ENCODE measurements at regions not wholly inside any gene's neighbourhood (a gene's known extent, or its start where the extent isn't known, plus 50 kb on each side); places are given as distances from the start of the nearest gene placed in this dataset.

DNA sequence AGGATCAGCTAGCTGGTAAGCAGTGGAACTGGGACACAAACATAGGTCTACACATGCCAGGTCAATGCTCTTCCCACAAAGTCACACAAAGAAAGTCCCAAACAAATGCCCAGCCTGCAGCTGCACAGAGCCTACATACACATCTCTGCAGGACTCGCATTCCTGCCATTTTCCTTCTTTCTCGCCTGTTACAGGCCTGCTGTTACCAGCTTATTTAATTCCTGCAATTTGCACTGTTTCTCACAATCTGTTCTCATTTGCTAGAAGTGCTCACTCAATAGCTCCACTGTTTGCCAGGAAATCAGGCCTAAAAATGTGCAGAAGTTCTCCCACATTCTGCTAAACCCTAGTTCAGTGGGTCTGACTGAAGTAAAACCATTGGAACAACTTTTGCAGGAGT is 362.6 kb upstream of the C1orf87 start:
- Histone ChIP-seq H3K4me1 (ENCODE audit: control insufficient read depth in 1 of 2, insufficient read depth in 2 of 2, low read length in 2 of 2) (no peaks in the 10 kb centered on the region), H3K27me3 (ENCODE audit: control insufficient read depth in 1 of 2, insufficient read depth in 2 of 2, low read length in 1 of 2) (peaks cover 0 to 2% of the 10 kb centered on the region in 2 donors), H3K4me3 (ENCODE audit: low read length in 2 of 2) (no peak overlapping the region), H3K27ac (ENCODE audit: low read depth in 1 of 2, low read length in 2 of 2) (no peak overlapping the region), H3K36me3 (ENCODE audit: control insufficient read depth in 1 of 2, insufficient read depth in 2 of 2, low read length in 1 of 2) (no peaks in the 10 kb centered on the region), H3K9me3 (ENCODE audit: control insufficient read depth, low read length) (no peaks in the 10 kb centered on the region)
- ATAC-seq (ENCODE audit: low FRiP score) (no peak), DNase-seq (no peak)
- 86% methylated on average over 2 of the region's 2 CpGs for WGBS, 2 donors
- intact Hi-C loops (cut with DNase I) = no loop called here

DNA sequence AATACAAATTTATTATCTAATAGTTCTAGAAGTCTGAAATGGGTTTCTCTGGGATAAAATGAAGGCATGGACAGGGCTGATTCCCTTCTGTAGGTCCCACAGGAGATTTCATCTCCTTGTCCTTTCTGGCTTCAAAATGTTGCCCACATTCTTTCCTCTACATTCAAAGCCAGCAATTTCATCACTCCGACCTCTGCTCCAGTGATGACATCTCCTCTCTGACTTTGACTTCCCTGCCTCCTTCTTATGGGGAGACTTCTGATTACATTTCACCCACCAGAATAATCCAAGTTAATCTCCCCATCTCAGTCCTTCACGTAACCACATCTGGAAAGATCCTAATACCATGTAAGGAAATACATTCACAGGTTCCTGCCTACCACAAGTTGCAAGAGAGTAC is 358.0 kb upstream of the C1orf87 start:
- no peak overlapping the region for H3K4me3 ChIP-seq (ENCODE audit: low read length in 2 of 2)
- WGBS, 2 donors = 94% methylated on average over 2 of the region's 2 CpGs
- intact Hi-C loops (cut with DNase I) = no loop called here
- no peaks in the 10 kb centered on the region for H3K36me3 ChIP-seq (ENCODE audit: control insufficient read depth in 1 of 2, insufficient read depth in 2 of 2, low read length in 1 of 2)
- DNase-seq (no peak), ATAC-seq (ENCODE audit: low FRiP score) (no peak)
- H3K27me3 ChIP-seq (ENCODE audit: control insufficient read depth in 1 of 2, insufficient read depth in 2 of 2, low read length in 1 of 2) = peaks cover 0 to 2% of the 10 kb centered on the region in 2 donors
- no peak overlapping the region for H3K27ac ChIP-seq (ENCODE audit: low read depth in 1 of 2, low read length in 2 of 2)
- no peaks in the 10 kb centered on the region for H3K9me3 ChIP-seq (ENCODE audit: control insufficient read depth, low read length)
- peaks cover 0 to 2% of the 10 kb centered on the region in 2 donors for H3K4me1 ChIP-seq (ENCODE audit: control insufficient read depth in 1 of 2, insufficient read depth in 2 of 2, low read length in 2 of 2)

DNA sequence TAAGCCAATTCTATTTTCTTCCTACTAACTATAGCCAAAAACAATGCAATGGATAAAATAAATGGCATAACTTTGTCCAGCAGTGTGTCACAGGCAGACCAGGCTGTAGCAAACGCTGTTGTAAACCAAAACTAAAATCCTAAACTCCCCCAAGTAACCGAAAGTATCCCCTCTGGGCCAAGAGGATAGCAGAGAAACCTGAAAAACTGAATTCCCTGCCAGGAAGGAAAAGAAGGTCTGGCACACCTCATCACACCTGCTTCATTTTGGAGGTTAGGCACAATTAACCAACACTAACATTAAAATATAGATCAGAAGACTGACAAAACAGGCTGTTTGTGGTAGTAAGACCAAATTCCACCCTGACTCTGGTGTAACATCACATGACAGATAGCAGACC is 356.8 kb upstream of the C1orf87 start:
- Histone ChIP-seq H3K4me1 (ENCODE audit: control insufficient read depth in 1 of 2, insufficient read depth in 2 of 2, low read length in 2 of 2) (peaks cover 0 to 2% of the 10 kb centered on the region in 2 donors), H3K9me3 (ENCODE audit: control insufficient read depth, low read length) (no peaks in the 10 kb centered on the region), H3K36me3 (ENCODE audit: control insufficient read depth in 1 of 2, insufficient read depth in 2 of 2, low read length in 1 of 2) (no peaks in the 10 kb centered on the region), H3K27ac (ENCODE audit: low read depth in 1 of 2, low read length in 2 of 2) (no peak overlapping the region), H3K4me3 (ENCODE audit: low read length in 2 of 2) (no peak overlapping the region), H3K27me3 (ENCODE audit: control insufficient read depth in 1 of 2, insufficient read depth in 2 of 2, low read length in 1 of 2) (peaks cover 0 to 2% of the 10 kb centered on the region in 2 donors)
- DNase-seq (no peak), ATAC-seq (ENCODE audit: low FRiP score) (no peak)
- intact Hi-C loops (cut with DNase I) = no loop called here
- WGBS, 2 donors = 18 to 26% methylated on average over 2 of the region's 2 CpGs

DNA sequence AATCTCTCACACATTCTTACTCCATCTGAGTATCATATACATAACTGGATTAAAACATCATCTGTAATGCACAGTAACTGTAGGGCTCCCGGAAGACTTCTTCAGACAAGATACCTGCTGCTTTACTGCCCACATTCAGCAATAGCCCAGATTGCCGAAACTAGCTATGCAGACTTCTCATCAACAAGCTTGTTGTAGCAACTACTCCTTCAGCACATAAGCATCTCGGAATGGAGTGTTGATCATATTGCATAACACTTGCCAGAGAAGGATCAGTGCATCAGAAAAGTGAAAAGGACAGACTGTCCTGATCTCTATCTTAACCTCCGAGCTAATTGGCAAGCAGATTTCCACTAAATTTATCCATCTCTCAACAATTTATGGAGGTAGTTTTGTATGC is 354.6 kb upstream of the C1orf87 start:
- intact Hi-C loops (cut with DNase I) = no loop called here
- 62 to 85% methylated on average over 4 of the region's 4 CpGs for WGBS, 2 donors
- Histone ChIP-seq H3K9me3 (ENCODE audit: control insufficient read depth, low read length) (no peaks in the 10 kb centered on the region), H3K27ac (ENCODE audit: low read depth in 1 of 2, low read length in 2 of 2) (no peak overlapping the region), H3K4me1 (ENCODE audit: control insufficient read depth in 1 of 2, insufficient read depth in 2 of 2, low read length in 2 of 2) (peaks cover 0 to 2% of the 10 kb centered on the region in 2 donors), H3K27me3 (ENCODE audit: control insufficient read depth in 1 of 2, insufficient read depth in 2 of 2, low read length in 1 of 2) (peaks cover 0 to 2% of the 10 kb centered on the region in 2 donors), H3K4me3 (ENCODE audit: low read length in 2 of 2) (no peak overlapping the region), H3K36me3 (ENCODE audit: control insufficient read depth in 1 of 2, insufficient read depth in 2 of 2, low read length in 1 of 2) (no peaks in the 10 kb centered on the region)
- no peak for DNase-seq
- ATAC-seq (ENCODE audit: low FRiP score) = no peak

DNA sequence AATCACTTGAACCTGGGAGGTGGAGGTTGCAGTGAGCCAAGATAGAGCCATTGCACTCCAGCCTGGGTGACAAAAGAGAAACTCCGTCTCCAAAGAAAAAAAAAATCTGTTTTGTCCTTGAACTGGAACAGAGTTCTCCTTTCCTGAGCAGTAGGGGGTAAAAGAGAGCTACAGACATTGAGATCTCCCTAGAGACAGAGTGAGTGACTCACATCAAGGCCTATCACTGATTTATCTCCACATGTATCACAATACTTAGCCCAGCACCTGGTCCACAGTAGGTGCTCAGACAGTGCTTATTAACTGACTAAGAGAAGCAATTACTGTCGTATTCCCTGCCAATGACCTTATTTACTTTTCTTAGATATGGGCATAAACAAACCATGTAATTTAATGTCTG is 354.1 kb upstream of the C1orf87 start:
- ATAC-seq (ENCODE audit: low FRiP score) = no peak
- DNase-seq = no peak
- no peak overlapping the region for H3K4me3 ChIP-seq (ENCODE audit: low read length in 2 of 2)
- no peak overlapping the region for H3K27ac ChIP-seq (ENCODE audit: low read depth in 1 of 2, low read length in 2 of 2)
- H3K27me3 ChIP-seq (ENCODE audit: control insufficient read depth in 1 of 2, insufficient read depth in 2 of 2, low read length in 1 of 2) = peaks cover 0 to 2% of the 10 kb centered on the region in 2 donors
- peaks cover 0 to 2% of the 10 kb centered on the region in 2 donors for H3K4me1 ChIP-seq (ENCODE audit: control insufficient read depth in 1 of 2, insufficient read depth in 2 of 2, low read length in 2 of 2)
- 90 to 93% methylated on average over 2 of the region's 2 CpGs for WGBS, 2 donors
- no peaks in the 10 kb centered on the region for H3K36me3 ChIP-seq (ENCODE audit: control insufficient read depth in 1 of 2, insufficient read depth in 2 of 2, low read length in 1 of 2)
- H3K9me3 ChIP-seq (ENCODE audit: control insufficient read depth, low read length) = no peaks in the 10 kb centered on the region
- intact Hi-C loops (cut with DNase I) = no loop called here

DNA sequence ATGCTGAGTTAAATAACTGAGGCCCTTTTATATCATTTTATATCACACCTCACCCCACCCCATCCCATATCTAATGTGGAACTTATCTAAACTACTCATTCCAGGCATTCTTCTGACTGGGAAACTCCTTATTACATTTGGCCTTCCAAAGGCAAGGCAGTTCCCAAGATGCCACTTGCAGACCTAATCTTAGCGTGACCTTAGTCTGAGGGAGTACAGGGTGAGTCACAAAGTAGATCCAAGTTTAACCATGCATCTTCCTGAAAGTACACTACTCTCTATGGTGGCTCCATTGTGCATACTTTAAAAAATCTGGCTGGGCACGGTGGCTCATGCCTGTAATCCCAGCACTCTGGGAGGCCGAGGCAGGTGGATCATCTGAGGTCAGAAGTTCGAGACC is 353.6 kb upstream of the C1orf87 start:
- Histone ChIP-seq H3K4me1 (ENCODE audit: control insufficient read depth in 1 of 2, insufficient read depth in 2 of 2, low read length in 2 of 2) (peaks cover 0 to 2% of the 10 kb centered on the region in 2 donors), H3K36me3 (ENCODE audit: control insufficient read depth in 1 of 2, insufficient read depth in 2 of 2, low read length in 1 of 2) (no peaks in the 10 kb centered on the region), H3K27me3 (ENCODE audit: control insufficient read depth in 1 of 2, insufficient read depth in 2 of 2, low read length in 1 of 2) (no peaks in the 10 kb centered on the region), H3K4me3 (ENCODE audit: low read length in 2 of 2) (no peak overlapping the region), H3K27ac (ENCODE audit: low read depth in 1 of 2, low read length in 2 of 2) (no peak overlapping the region), H3K9me3 (ENCODE audit: control insufficient read depth, low read length) (no peaks in the 10 kb centered on the region)
- DNase-seq (no peak), ATAC-seq (ENCODE audit: low FRiP score) (no peak)
- 56 to 61% methylated on average over 4 of the region's 4 CpGs for WGBS, 2 donors
- intact Hi-C loops (cut with DNase I) = no loop called here

DNA sequence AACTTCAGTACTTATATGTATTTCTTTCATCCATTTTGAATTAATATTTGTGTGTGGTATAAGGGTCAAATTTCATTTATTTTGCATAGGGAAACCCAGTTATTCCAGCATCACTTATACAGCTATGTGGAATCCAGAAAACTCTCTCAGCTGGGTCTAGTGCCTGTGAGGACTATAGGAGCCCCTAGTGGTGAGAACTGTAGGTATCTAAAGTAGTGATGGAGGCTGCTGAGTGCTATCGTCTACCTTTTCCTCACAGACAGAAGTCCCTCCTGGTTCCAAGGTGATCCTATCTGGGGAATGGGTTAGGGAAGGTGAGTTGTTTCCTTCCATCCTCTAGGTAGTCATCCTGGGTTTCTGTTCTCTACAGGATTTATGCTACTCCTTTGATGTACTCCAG is 352.0 kb upstream of the C1orf87 start:
- no peaks in the 10 kb centered on the region for H3K27me3 ChIP-seq (ENCODE audit: control insufficient read depth in 1 of 2, insufficient read depth in 2 of 2, low read length in 1 of 2)
- peaks cover 2% of the 10 kb centered on the region for H3K9me3 ChIP-seq (ENCODE audit: control insufficient read depth, low read length)
- no peak overlapping the region for H3K27ac ChIP-seq (ENCODE audit: low read depth in 1 of 2, low read length in 2 of 2)
- 78 to 96% methylated on average over 1 of the region's 1 CpG for WGBS, 2 donors
- peaks cover 0 to 2% of the 10 kb centered on the region in 2 donors for H3K4me1 ChIP-seq (ENCODE audit: control insufficient read depth in 1 of 2, insufficient read depth in 2 of 2, low read length in 2 of 2)
- intact Hi-C loops (cut with DNase I) = no loop called here
- H3K36me3 ChIP-seq (ENCODE audit: control insufficient read depth in 1 of 2, insufficient read depth in 2 of 2, low read length in 1 of 2) = no peaks in the 10 kb centered on the region
- no peak overlapping the region for H3K4me3 ChIP-seq (ENCODE audit: low read length in 2 of 2)
- no peak for ATAC-seq (ENCODE audit: low FRiP score)
- no peak for DNase-seq

DNA sequence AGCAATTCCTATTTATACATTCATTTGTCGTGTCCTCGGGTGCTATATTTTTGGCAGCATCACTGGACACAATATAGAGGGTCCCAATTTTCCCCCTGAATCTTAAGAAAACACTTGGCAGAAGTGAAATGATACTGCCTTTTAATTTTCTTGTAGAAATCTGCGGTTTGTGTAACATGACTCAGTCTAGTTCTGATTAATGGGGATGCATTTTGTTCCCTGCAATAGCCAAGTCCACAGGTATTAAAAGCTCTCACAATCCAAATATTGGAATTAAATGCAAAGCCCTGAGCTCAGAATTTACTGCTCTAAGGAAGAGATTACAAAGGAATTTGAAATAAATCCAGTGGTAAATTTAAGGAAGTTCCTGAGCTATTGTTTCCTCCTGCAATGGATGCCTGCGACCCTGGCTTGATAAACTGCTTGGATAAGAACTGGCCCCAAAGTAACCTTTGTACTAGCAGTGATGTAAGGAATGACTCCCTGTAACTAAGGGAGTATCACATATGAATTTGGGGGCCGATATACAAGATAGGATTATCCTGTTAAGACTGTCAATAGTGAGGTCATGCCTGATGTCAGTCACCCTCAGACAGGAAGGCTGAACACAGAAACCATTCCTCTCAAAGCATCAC is 349.7 kb upstream of the C1orf87 start:
- 10 to 11% methylated on average over 5 of the region's 5 CpGs for WGBS, 2 donors
- no peak for DNase-seq
- H3K36me3 ChIP-seq (ENCODE audit: control insufficient read depth in 1 of 2, insufficient read depth in 2 of 2, low read length in 1 of 2) = no peaks in the 10 kb centered on the region
- no peak overlapping the region for H3K27ac ChIP-seq (ENCODE audit: low read depth in 1 of 2, low read length in 2 of 2)
- H3K27me3 ChIP-seq (ENCODE audit: control insufficient read depth in 1 of 2, insufficient read depth in 2 of 2, low read length in 1 of 2) = no peaks in the 10 kb centered on the region
- no peak for ATAC-seq (ENCODE audit: low FRiP score)
- peaks cover 0 to 2% of the 10 kb centered on the region in 2 donors for H3K4me1 ChIP-seq (ENCODE audit: control insufficient read depth in 1 of 2, insufficient read depth in 2 of 2, low read length in 2 of 2)
- no peak overlapping the region for H3K4me3 ChIP-seq (ENCODE audit: low read length in 2 of 2)
- H3K9me3 ChIP-seq (ENCODE audit: control insufficient read depth, low read length) = peaks cover 2% of the 10 kb centered on the region
- intact Hi-C loops (cut with DNase I) = no loop called here

DNA sequence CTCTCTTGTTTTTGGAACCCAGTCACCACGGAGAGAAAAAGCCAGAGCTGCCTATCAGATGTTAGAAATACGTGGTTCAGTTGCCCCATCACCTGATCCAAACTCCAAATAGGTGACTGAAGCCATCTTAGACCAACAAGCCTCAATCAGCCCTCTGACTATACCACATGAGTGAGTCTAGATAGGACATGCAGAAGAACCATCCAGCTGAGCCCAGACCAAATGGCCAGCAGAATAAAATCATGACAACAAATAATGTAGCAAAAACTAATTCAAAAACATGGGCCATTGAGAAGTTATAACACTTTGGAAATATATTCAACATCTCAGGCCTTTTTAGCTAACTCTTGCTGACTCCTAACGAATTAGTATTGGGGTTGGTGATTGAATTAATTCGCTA is 348.4 kb upstream of the C1orf87 start:
- ATAC-seq (ENCODE audit: low FRiP score) = no peak
- peaks cover 2% of the 10 kb centered on the region for H3K9me3 ChIP-seq (ENCODE audit: control insufficient read depth, low read length)
- H3K4me1 ChIP-seq (ENCODE audit: control insufficient read depth in 1 of 2, insufficient read depth in 2 of 2, low read length in 2 of 2) = peaks cover 0 to under 1% of the 10 kb centered on the region in 2 donors
- no peak overlapping the region for H3K27ac ChIP-seq (ENCODE audit: low read depth in 1 of 2, low read length in 2 of 2)
- WGBS, 2 donors = 95 to 97% methylated on average over 4 of the region's 4 CpGs
- no peak overlapping the region for H3K4me3 ChIP-seq (ENCODE audit: low read length in 2 of 2)
- H3K27me3 ChIP-seq (ENCODE audit: control insufficient read depth in 1 of 2, insufficient read depth in 2 of 2, low read length in 1 of 2) = no peaks in the 10 kb centered on the region
- intact Hi-C loops (cut with DNase I) = no loop called here
- H3K36me3 ChIP-seq (ENCODE audit: control insufficient read depth in 1 of 2, insufficient read depth in 2 of 2, low read length in 1 of 2) = no peaks in the 10 kb centered on the region
- no peak for DNase-seq
